Fibroblast of lung (primary cell): ENCODE measurements at regions not wholly inside any gene's neighbourhood (a gene's known extent, or its start where the extent isn't known, plus 50 kb on each side); places are given as distances from the start of the nearest gene placed in this dataset.

Experiments used
- DNase-seq, 2 donors: peaks; one replicate each; pipeline versions ENCODE4 v3.0.0 to v3.0.0-alpha.2; 2010; ENCODE audit warnings: low read depth in 2 of 2
- H2AFZ ChIP-seq: 2 replicates; pipeline ENCODE4 v1.5.1; 2012; ENCODE audit warnings: low read length, control low read depth, inconsistent platforms
- H3K27ac ChIP-seq: 2 replicates; pipeline ENCODE4 v1.5.1; 2011; ENCODE audit warnings: low read length, control low read depth; ENCODE audit not compliant: insufficient read depth
- H3K27me3 ChIP-seq: 2 replicates; pipeline ENCODE4 v1.5.1; 2011; ENCODE audit warnings: mild to moderate bottlenecking, low read length; ENCODE audit not compliant: control insufficient read depth, insufficient read depth
- H3K36me3 ChIP-seq: 2 replicates; pipeline ENCODE4 v1.5.1; 2011; ENCODE audit warnings: low read length; ENCODE audit not compliant: control insufficient read depth, insufficient read depth
- H3K4me1 ChIP-seq: 2 replicates; pipeline ENCODE4 v1.5.1; 2011; ENCODE audit warnings: low read length; ENCODE audit not compliant: control insufficient read depth, insufficient read depth; ENCODE audit errors: extremely low read depth
- H3K4me2 ChIP-seq: 2 replicates; pipeline ENCODE4 v1.5.1; 2011; ENCODE audit warnings: low read length, control low read depth; ENCODE audit not compliant: insufficient read depth; ENCODE audit errors: extremely low read depth
- H3K4me3 ChIP-seq, 4 experiments: fragments of 200-600 bp in 1 of 4; sonication (generic) in 1 of 4; replicated peaks in 1 of 4; 2 replicates each; pipeline ENCODE4 v1.5.1; 2011 to 2016; ENCODE audit warnings: low read length in 4 of 4, low read depth in 3 of 4, mild to moderate bottlenecking in 3 of 4, control low read depth in 2 of 4, inconsistent platforms in 1 of 4, mixed read lengths in 1 of 4; ENCODE audit not compliant: insufficient read depth in 1 of 4; ENCODE audit errors: control extremely low read depth in 1 of 4
- H3K79me2 ChIP-seq: 2 replicates; pipeline ENCODE4 v1.5.1; 2012; ENCODE audit warnings: mild to moderate bottlenecking, low read length, inconsistent platforms; ENCODE audit not compliant: control insufficient read depth, insufficient read depth
- H3K9ac ChIP-seq: 2 replicates; pipeline ENCODE4 v1.5.1; 2011; ENCODE audit warnings: mild to moderate bottlenecking, low read length, control low read depth; ENCODE audit not compliant: insufficient read depth
- H3K9me3 ChIP-seq: 2 replicates; pipeline ENCODE4 v1.5.1; 2012; ENCODE audit warnings: low read depth, low read length; ENCODE audit not compliant: control insufficient read depth, insufficient read depth
- H4K20me1 ChIP-seq: 2 replicates; pipeline ENCODE4 v1.5.1; 2011; ENCODE audit warnings: low read length; ENCODE audit not compliant: control insufficient read depth, insufficient read depth; ENCODE audit errors: extremely low read depth
- EZH2 ChIP-seq: IDR thresholded peaks from 2 replicates; pipeline ENCODE4 v1.5.1; 2012; ENCODE audit warnings: low read length, control low read depth, mild to moderate bottlenecking; ENCODE audit errors: missing control alignments
- TF ChIP-seq, protein P1 (sequence below), 2 donors: IDR thresholded peaks in 1 of 2; conservative IDR thresholded peaks in 1 of 2; 1 replicate in 1 of 2; 2 replicates in 1 of 2; pipeline ENCODE4 v1.5.1; 2011 to 2012; ENCODE audit warnings: low read length in 2 of 2, control low read depth in 1 of 2, inconsistent platforms in 1 of 2, low read depth in 1 of 2, mild to moderate bottlenecking in 1 of 2

DNA sequence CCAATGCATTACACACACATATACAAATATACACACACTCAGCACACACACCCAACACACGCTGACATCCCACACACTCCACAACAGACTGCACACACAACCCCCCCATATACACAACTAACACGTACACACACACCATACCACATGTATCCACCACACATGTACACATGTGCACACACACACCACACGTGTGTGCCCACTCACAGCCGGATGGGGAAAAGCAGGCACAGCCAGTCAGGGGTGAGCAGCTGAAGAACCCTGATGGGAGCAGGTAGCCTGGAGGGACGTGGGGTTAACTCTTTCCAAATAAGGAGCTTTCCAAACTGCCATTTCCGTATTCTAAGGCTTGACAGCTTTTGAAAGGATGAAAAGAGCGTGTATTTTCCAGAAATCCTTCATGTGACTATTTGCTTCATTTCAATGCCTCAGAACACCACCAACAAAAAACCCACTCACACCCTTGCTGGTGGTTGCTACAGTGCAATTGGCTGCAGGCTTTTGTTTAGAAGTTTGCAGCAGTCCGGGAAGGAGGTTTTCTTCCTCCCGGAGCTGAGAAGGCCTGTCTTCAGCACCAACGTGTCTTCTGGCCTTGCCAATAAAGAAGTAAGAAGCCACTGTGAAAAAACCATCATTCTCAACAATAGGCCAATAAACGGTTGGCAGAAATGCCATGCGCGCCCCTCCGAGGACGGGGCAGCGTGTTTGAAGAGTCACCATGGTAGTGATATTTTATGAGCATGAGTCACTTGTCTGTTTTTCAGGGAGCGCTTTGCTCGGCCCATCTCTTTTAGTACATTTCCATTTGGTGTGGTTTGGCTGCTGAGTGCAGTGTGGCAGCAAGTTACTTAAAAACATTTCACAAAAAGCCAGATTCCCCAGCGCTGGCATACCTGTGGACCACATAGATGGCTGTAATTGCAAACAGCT, 131.3 kb upstream of the GMDS start:
- Histone ChIP-seq H3K79me2 (no peaks in the 10 kb centered on the region), H3K4me2 (no peak overlapping the region), H3K36me3 (no peaks in the 10 kb centered on the region), H3K27ac (no peak overlapping the region), H3K9me3 (no peaks in the 10 kb centered on the region), H2AFZ (no peak overlapping the region), H3K9ac (no peak overlapping the region), H3K4me1 (no peaks in the 10 kb centered on the region), H4K20me1 (no peaks in the 10 kb centered on the region), H3K27me3 (no peaks in the 10 kb centered on the region), H3K4me3 (no peak overlapping the region)
- peak; percentile 34 to 90 for DNase-seq
- TF ChIP-seq, protein P1, sequence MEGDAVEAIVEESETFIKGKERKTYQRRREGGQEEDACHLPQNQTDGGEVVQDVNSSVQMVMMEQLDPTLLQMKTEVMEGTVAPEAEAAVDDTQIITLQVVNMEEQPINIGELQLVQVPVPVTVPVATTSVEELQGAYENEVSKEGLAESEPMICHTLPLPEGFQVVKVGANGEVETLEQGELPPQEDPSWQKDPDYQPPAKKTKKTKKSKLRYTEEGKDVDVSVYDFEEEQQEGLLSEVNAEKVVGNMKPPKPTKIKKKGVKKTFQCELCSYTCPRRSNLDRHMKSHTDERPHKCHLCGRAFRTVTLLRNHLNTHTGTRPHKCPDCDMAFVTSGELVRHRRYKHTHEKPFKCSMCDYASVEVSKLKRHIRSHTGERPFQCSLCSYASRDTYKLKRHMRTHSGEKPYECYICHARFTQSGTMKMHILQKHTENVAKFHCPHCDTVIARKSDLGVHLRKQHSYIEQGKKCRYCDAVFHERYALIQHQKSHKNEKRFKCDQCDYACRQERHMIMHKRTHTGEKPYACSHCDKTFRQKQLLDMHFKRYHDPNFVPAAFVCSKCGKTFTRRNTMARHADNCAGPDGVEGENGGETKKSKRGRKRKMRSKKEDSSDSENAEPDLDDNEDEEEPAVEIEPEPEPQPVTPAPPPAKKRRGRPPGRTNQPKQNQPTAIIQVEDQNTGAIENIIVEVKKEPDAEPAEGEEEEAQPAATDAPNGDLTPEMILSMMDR (conservative IDR thresholded peaks at IDR 0.05 in 1 of 2, IDR thresholded peaks at IDR 0.05 in 1 of 2; ENCODE audit: low read depth in 1 of 2, low read length in 2 of 2) = no peak
- TF ChIP-seq EZH2 = no peak

DNA sequence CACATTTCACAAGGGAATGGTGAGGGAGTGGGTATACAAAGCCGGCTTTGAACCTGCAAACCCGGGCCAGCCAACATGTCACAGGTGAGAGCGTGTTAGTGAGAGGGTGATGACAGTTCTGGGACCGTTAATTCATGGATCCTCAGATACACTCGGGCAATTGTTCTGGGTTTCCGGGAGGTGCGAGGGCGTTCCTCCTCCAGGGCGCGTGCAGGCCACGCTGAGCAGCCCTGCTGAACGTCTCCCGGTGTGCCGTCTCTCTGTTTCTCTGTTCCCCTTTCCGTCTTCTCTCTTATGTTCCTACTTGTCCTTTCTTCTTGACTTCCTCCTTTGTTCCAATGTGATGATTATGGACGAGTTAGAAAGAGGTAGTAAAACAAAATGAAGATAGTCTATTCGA, 130.0 kb upstream of the GMDS start:
- H3K4me2 ChIP-seq = no peak overlapping the region
- TF ChIP-seq, protein P1 (conservative IDR thresholded peaks at IDR 0.05 in 1 of 2, IDR thresholded peaks at IDR 0.05 in 1 of 2; ENCODE audit: low read depth in 1 of 2, low read length in 2 of 2) = no peak
- no peak for TF ChIP-seq EZH2
- H4K20me1 ChIP-seq = no peaks in the 10 kb centered on the region
- no peaks in the 10 kb centered on the region for H3K9me3 ChIP-seq
- DNase-seq = no peak
- no peak overlapping the region for H2AFZ ChIP-seq
- H3K9ac ChIP-seq = no peak overlapping the region
- no peaks in the 10 kb centered on the region for H3K27me3 ChIP-seq
- H3K79me2 ChIP-seq = no peaks in the 10 kb centered on the region
- H3K36me3 ChIP-seq = no peaks in the 10 kb centered on the region
- H3K4me1 ChIP-seq = no peaks in the 10 kb centered on the region
- no peak overlapping the region for H3K27ac ChIP-seq
- H3K4me3 ChIP-seq = no peak overlapping the region

DNA sequence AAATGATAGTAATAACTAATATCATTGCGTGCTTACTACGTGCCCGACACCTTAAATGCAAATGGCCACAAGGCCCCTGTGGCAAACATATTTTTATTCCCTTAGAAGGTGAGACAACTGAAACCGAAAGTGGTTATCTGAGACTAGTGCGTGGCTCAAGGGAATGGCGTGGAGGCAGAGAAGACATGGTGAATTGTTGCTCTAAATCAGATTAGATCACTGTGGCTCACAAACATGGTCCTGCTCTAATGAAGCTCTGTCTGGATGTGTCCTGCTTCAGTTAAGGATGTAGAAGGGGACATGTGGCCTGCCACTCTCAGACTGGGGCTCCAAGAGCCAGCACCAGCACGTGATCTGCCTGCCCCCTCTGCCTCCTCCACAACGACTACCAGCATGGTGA, 124.2 kb upstream of the GMDS start:
- no peak overlapping the region for H3K9ac ChIP-seq
- DNase-seq = no peak
- no peaks in the 10 kb centered on the region for H4K20me1 ChIP-seq

More for the DNA sequence above, 124.2 kb upstream of the GMDS start:
- no peaks in the 10 kb centered on the region for H3K4me1 ChIP-seq
- no peaks in the 10 kb centered on the region for H3K27me3 ChIP-seq
- H3K36me3 ChIP-seq = no peaks in the 10 kb centered on the region
- H3K79me2 ChIP-seq = no peaks in the 10 kb centered on the region
- H2AFZ ChIP-seq = no peak overlapping the region
- no peaks in the 10 kb centered on the region for H3K9me3 ChIP-seq
- H3K27ac ChIP-seq = no peak overlapping the region
- no peak overlapping the region for H3K4me2 ChIP-seq
- H3K4me3 ChIP-seq = no peak overlapping the region
- TF ChIP-seq EZH2 = no peak
- TF ChIP-seq, protein P1 (conservative IDR thresholded peaks at IDR 0.05 in 1 of 2, IDR thresholded peaks at IDR 0.05 in 1 of 2; ENCODE audit: low read depth in 1 of 2, low read length in 2 of 2) = no peak
